TTC549 (cell line): ENCODE measurements at regions not wholly inside any gene's neighbourhood (a gene's known extent, or its start where the extent isn't known, plus 50 kb on each side); places are given as distances from the start of the nearest gene placed in this dataset.
A peak's percentile ranks its signal among the peaks of the same experiment; 100 is the strongest.

ENCODE experiments used
- FAIRE-seq: peaks from 2 replicates; lab custom pipeline; 2012; peaks lifted over from hg19 to GRCh38; lab: Jason Lieb, UNC

GRCh38 chr1:208644401-208645160, 400.4 kb upstream of the PLXNA2 start:
- no peak for FAIRE-seq

- no peak for FAIRE-seq
Observed at GRCh38 chr1:208646431-208646830, 402.2 kb upstream of the PLXNA2 start.

DNA sequence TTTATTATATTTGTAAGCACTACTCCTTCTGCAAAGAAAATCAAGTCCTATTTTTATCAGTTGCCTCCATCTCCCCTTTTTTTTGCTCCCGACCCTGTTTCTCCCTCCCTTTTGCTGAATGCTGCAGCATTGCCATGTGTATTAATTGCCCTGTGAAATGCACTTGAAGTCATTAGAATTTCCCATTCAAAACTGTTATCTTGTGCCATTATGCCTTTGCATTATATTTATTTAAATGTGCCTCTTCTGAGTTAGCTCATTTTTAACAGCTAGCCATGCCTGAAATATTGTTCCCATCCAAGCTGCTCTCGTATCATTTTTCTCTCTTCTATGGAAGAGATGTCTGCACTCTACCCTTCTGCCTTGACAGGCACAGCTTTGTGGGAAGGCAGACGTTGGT, 404.0 kb upstream of the PLXNA2 start:
- no peak for FAIRE-seq

- FAIRE-seq = peak; percentile 91
Observed at GRCh38 chr1:208652296-208653160, 408.3 kb upstream of the PLXNA2 start.

- no peak for FAIRE-seq
Observed at GRCh38 chr1:208653426-208653825, 409.2 kb upstream of the PLXNA2 start.

GRCh38 chr1:208654241-208654640, 410.1 kb upstream of the PLXNA2 start:
- peak; percentile 19 for FAIRE-seq

- FAIRE-seq = no peak
Observed at GRCh38 chr1:208665936-208666335, 421.8 kb upstream of the PLXNA2 start.

DNA sequence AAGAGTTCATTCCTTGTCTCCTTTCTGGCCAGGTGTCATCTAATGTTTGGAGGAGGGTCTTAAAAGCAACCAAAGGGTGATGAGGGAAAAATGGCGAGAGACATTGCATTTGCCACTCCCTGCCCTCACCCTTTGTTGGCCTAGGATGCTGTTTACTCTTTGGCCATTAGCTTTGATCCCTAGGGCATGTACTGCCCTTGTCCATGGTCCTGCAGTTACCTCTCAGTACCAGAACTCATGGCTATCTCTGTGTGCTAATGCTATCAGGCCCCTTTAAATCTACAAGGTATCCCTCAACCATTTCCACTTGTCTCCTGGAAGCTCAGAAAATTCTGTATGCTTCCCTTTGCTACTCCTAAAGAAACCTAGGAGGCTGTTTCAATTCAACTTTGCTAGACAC, 424.8 kb upstream of the PLXNA2 start:
- FAIRE-seq = no peak

DNA sequence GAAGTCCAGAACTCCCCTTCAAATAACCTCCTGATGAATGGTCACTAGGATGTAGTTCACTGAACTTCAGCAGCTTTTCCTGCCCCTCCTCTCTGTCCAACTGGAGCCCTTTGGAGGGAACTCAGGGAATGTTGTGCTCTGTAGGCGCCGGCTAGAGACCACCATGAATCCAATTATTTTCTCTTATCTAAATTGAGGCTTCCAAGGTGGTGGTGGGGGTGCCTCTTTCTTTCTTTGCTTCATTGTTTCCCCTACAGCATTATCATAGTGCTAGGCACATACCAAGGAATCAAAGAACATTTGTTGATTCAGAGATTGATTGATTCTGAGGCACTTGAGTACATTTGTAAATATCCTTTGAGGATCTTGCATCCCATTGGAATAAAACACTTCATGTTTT, 426.6 kb upstream of the PLXNA2 start:
- no peak for FAIRE-seq

- no peak for FAIRE-seq
Observed at GRCh38 chr1:208681878-208682663, 437.9 kb upstream of the PLXNA2 start.

DNA sequence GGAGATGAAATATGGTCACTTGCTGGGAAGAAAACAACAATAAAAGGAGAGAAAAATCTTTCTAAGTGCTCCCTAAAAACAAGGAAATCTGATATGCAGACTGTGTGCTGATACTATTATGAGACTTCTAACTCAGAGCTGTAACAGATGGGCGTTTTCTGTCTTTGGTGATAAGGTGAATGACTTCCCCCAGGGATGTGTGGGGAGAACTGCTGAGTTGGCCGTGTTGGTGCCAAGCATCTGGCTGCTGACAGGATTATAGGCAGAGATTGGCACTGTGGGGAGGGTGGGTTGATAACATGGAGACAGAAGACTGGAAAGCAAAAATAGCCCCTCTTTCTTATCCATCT, 438.5 kb upstream of the PLXNA2 start:
- no peak for FAIRE-seq

GRCh38 chr1:208683141-208683540, 439.0 kb upstream of the PLXNA2 start:
- no peak for FAIRE-seq

GRCh38 chr1:208684192-208684591, 440.0 kb upstream of the PLXNA2 start:
- FAIRE-seq = no peak

DNA sequence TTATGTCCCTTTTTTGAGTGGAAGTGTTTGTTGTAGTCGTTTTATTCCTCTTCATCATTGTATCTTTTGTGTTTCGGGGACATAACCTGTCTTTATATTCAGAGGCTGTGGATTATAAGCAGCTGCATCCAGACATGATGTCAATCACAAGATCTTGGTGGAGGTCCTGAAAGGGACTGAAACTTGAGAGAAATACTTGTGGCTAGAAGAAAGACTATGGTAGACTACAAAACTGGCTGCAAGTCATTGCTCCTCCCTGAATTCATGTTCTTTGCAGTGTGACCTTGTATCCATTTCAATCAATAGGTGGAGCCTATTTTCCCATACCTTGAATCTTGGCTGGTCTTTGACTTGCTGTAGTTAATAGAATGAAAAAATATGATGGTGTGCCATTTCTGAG, 442.4 kb upstream of the PLXNA2 start:
- FAIRE-seq = no peak

- FAIRE-seq = peak; percentile 58
Observed at GRCh38 chr1:208688656-208689315, 444.6 kb upstream of the PLXNA2 start.

DNA sequence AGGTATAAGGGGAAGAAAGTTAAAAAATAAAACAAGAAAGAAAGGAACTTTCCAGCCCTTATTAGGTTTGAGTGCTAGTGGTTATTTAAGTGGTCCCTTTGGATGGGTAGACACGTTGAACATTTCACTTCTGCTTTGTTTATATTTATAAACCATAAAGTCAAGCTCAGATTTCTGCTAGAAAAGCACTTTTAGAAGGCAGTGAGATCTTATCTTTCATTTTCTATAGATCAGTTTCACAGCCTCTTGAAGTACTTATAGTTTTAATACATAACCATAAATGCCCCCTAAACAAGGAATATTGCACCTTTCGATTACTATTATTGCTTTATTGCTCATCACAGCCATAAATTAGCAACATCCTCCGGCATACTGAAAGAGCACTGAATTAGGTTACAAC, 446.8 kb upstream of the PLXNA2 start:
- FAIRE-seq = no peak

DNA sequence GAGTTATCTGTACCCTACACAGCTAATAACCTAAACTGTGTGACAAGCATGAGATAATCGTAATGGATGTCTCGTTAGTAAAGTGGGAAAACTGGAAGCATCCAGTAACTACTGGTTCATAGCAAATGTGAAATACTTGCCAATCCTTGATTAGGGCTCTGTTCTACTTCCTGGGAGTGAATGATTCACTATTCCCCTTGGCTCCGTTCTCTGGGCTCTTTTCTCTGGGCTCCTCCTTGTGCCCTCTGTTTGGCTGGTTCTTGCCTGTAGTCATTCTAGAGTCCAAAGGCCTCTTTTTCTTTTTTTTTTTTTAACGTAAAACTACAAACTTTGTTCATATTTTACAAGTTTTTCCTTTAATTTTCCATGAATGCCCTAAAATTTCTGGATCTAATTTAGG, 465.8 kb upstream of the PLXNA2 start:
- FAIRE-seq = no peak

DNA sequence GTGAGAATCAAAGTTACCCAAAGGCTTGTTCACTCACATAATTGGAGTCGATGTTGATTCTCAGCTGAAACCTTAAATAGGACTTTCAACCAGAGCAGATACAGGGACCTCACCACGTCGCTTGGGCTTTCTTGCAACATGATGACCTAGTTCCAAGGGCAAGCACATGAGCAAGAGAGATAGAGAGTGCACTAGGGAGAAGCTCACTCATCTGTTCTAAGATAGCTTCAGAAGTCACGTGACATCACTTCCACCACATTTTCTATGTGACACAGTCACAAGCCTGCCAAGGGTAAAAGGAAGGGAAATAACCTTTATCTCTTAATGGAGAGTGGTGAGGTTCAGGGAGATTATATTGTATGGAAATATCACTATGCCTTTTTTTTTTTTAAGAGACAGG, 470.1 kb upstream of the PLXNA2 start:
- no peak for FAIRE-seq

- FAIRE-seq = no peak
Observed at GRCh38 chr1:208717525-208717924, 473.3 kb upstream of the PLXNA2 start.

- no peak for FAIRE-seq
Observed at GRCh38 chr1:208722592-208722991, 478.4 kb upstream of the PLXNA2 start.

DNA sequence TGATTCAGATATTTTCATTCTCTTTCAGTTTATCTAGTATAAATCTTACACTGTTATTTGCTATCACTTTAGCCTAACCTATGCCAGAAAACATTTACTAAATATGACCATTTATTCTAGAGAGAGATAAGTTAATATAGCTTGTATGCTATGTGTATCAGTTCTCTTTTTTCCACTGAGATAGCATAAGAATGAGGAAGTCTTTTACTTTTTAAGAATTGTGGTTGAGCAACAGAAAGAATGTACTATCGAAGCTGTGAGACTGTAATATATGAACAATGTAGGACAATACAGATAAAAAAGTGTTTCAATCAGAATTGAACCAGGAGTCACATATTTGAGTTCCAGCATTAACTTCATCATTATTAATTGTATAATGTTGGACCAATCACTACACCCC, 479.9 kb upstream of the PLXNA2 start:
- no peak for FAIRE-seq

GRCh38 chr1:208728815-208729214, 484.6 kb upstream of the PLXNA2 start:
- no peak for FAIRE-seq
